Activated CD4-positive, alpha-beta T cell treated with anti-CD3 and anti-CD28 coated beads for 4 hours (primary cell): ENCODE measurements at regions not wholly inside any gene's neighbourhood (a gene's known extent, or its start where the extent isn't known, plus 50 kb on each side); places are given as distances from the start of the nearest gene placed in this dataset.
A peak's percentile ranks its signal among the peaks of the same experiment; 100 is the strongest.

Source experiments
- DNase-seq, 2 donors: peaks; one replicate each; pipeline ENCODE4 v3.0.0-alpha.2; 2020

- no peak for DNase-seq
These were observed 52.1 kb upstream of the DIPK1A start for GRCh38 chr1:93013145-93014065.

- DNase-seq: no peak
These were observed 52.9 kb upstream of the DIPK1A start for GRCh38 chr1:93014168-93014567.

- no peak for DNase-seq
These were observed 54.3 kb upstream of the DIPK1A start for GRCh38 chr1:93015590-93015989.

- no peak for DNase-seq
These were observed 54.9 kb upstream of the DIPK1A start for GRCh38 chr1:93016171-93016570.

GRCh38 chr1:93021539-93022134, 57.4 kb upstream of the MTF2 start:
- peak in 1 of 2 donors; percentile 12 for DNase-seq

- DNase-seq: no peak
These were observed 56.5 kb upstream of the MTF2 start for GRCh38 chr1:93022580-93022979.

- DNase-seq: no peak
These were observed 55.8 kb upstream of the MTF2 start for GRCh38 chr1:93023281-93023680.

GRCh38 chr1:93025572-93025971, 53.5 kb upstream of the MTF2 start:
- no peak for DNase-seq

- DNase-seq: no peak
These were observed 50.5 kb upstream of the MTF2 start for GRCh38 chr1:93028542-93028941.
